ENCODE measurements at regions not wholly inside any gene's neighbourhood (a gene's known extent, or its start where the extent isn't known, plus 50 kb on each side); places are given as distances from the start of the nearest gene placed in this dataset.
"Not testable (repeated sequence)": the region's sequence is repeated elsewhere in the genome, so short reads cannot be mapped to it uniquely, and the experiment has no call there.

DNA sequence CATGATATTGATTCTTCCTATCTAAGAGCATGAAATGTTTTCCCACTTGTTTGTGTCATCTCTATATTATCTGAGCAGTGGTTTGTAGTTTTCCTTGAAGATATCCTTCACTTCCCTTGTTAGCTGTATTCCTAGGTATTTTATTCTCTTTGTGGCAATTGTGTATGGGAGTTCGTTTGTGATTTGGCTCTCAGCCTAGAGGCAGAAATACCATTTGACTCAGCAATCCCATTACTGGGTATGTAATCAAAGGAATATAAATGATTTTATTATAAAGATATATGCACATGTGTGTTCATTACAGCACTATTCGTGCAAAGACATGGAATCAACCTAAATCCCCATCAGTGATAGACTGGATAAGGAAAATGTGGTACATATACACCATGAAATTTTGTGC lies 172.7 kb upstream of the IL15 start:
- no peak for DNase-seq

- no peak for DNase-seq
Observed at GRCh38 chr4:141464366-141464765, 172.0 kb upstream of the IL15 start.

DNA sequence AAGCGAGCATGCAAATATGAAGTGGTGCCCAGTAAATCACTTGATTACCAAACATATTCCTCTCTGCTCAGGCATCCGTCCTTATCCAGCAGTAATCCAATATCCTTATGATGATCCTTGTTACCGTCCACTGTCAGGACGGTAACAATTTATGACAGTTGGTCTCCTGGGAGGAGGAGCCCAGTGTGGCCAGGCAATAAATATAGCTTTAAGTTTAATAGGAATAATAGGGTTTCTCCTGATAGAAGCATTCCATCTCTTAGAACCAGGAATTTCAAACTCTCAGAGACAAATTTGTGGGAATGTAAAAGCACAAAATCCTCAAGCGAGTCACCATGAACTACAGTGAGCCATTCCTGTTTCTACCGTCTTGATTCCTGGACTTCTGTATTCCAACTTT lies 171.2 kb upstream of the IL15 start:
- DNase-seq, result no peak

GRCh38 chr4:141467225-141467624 lies 169.2 kb upstream of the IL15 start:
- no peak for DNase-seq

DNA sequence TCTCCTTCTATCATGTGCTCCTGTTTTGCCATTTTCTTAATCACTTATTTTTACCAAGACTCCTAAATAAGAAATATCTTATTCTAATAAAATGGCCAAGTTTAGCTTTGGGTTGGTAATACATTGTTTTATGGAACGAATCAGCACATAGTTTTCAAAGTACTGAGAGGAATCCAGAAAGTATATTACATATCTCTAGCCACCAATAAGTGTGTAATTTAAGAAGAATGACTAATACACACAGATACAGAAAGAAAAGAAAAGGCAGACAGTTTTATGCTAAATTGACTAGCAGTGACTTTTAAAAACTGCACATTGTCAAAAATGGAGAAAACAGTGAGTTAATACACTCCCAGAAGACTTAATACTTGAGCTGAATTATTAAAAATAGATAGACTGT lies 167.0 kb upstream of the IL15 start:
- DNase-seq, result no peak

GRCh38 chr4:141473026-141473540 lies 163.3 kb upstream of the IL15 start:
- DNase-seq, result no peak

- DNase-seq, result no peak
Observed at GRCh38 chr4:141473952-141474351, 162.4 kb upstream of the IL15 start.

GRCh38 chr4:141480950-141481349 lies 155.4 kb upstream of the IL15 start:
- DNase-seq, result no peak

- DNase-seq, result not testable (repeated sequence)
Observed at GRCh38 chr4:141484298-141484697, 152.1 kb upstream of the IL15 start.

DNA sequence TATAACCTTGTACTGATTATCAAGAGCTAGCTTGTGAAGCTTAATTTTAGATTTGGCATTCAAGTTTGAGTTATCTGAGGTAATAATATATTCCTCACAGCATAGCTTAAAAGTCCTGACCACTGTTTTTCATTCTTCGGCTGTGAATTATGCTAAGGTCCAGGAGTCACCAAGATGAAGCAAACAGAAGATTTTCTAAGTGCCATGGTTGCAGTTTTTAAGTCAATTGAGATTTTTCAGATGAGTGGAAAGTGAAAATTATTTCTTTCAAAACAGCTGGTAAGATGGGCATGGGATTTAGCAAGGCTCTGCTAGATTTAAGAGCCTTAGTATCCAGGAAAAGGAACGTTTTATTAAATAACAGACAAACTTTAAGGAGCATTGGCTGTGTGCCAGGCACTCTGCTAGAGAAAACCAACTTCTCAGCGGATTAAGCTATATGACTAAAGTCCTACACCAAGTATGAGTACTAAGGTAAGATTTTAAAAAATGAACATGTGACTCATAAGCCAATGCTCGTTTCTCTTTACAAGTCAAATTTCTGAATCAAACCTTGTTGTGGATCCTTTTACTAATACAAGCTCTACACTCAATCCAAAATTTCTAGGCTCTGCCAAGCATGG lies 149.9 kb upstream of the IL15 start:
- no peak for DNase-seq

DNA sequence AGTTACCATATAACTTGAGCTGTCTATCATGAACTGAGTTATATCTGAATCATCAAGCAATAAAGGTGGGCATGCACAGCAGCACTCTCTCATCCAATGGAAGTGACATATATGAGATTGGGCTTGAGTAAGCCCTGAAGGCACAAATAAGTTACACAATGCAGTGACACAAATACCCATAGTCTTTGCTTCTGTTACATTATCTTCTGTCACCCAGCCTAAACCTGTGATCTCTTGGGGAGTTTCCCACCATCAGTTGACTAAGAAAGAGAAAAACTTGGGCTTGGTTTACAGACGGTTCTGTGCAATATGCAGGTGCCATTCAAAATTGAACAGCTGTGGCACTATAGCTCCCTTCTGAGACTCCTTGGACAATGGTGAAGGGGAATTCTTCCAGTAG lies 138.8 kb upstream of the IL15 start:
- DNase-seq, result no peak

GRCh38 chr4:141499261-141499853 lies 137.0 kb upstream of the IL15 start:
- DNase-seq, result no peak

GRCh38 chr4:141501395-141501794 lies 135.0 kb upstream of the IL15 start:
- DNase-seq, result peak; percentile 14

DNA sequence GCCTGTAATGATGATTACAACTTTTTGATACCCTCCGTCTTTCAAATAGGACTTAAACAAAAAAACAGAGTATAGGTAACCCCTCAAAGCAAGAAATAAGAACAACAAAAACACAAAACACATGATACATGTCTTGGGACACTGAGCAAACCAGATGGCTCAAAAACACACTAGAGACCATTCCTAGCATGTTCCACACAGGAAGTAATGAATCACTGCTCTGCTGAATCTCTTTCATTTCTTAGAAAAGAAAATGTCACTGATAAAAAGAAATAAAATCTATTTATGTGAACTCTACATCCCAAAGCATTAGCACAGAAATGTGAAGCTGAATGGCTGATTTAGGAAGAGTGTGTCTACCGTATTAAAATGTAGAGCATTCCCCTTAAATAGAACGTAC lies 134.5 kb upstream of the IL15 start:
- peak; percentile 3 for DNase-seq

DNA sequence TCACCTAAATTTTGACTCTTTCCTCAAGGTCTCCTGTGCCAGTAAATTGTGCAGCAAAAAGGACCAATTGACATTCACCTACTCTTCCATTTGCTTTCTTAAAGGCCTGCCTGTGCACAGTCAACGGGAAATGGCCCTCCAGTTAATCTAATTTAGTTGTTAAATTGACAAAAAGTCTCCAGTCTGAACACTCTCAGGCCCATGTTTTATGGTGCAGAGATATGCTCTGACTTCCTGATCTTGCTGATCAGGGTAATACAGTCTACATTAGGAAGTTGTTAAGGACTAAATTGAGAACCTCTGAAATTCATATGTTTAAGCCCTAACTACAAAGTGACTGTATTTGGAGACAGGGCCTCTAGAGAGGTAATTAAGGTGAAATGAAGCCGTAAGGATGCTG lies 133.6 kb upstream of the IL15 start:
- no peak for DNase-seq

DNA sequence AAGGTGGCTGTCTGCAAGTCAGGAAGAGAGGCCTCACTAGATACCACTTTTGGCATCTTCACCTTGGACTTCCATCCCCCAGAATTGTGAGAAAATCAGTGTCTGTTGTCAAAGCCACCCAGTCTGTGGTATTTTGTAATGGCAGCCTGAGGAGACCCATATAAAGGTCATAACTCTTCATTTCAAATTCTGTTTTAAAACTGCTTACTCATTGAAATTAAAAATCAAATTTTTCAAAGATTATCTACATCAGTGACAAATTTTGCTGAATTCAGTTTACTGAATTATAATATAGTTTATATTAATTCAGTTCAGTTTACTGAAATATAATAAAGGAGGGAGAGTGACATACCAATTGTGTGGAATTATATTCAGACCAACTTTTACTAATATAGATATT lies 133.1 kb upstream of the IL15 start:
- no peak for DNase-seq

DNA sequence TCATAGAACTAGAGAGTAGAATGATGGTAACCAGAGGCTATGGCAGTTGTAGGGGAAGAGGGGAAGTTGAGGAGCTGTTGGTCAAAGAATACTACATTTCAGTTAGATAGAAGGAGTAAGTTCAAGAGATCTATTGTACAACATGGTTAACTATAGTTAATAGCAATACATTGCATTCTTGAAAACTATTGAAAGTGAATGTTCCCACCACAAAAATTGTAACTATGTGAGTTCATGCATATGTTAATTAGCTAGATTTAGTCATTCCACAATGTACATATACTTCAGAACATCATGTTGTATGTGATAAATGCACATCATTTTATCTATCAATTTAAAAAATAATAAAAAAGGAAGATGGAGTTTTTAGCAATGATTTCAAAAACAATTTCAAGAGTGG lies 125.3 kb upstream of the IL15 start:
- DNase-seq, result no peak

DNA sequence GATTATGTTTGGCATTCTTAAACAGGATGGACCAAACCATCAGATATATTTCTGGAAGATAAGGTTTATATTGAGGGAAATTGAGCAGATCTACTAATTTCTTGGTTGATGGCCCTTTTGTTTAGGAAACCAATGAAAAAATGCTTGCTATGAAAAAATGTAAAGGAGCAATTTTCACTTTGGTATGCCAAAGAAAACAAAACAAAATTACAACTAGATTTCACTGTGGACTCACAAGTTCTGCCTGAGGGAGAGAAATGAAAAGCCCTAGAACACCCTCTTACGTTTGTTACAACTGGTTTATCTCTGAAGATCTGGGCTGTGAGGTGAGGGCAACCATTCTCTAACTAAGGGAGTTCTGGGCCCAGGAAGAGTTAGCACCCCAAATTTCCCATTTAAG lies 122.5 kb upstream of the IL15 start:
- no peak for DNase-seq

GRCh38 chr4:141518222-141518621 lies 118.2 kb upstream of the IL15 start:
- DNase-seq, result no peak

DNA sequence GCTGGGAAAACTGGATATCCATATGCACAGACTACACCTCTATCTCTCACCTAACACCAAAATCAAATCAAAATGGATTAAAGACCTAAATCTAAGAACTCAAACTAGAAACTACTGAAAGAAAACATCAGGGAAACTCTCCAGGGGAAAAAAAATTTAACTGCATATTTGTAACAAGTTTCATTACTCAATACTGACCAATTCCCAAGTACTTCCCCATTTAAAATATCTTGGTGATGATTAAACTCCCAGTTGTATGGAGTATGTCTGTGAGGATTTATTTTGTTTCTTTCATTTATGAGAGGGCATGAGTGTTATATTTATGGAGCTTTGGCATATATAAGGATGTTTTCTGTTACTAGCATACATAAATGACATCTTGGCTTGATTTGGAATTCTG lies 112.3 kb upstream of the IL15 start:
- DNase-seq, result no peak

GRCh38 chr4:141524841-141525240 lies 111.5 kb upstream of the IL15 start:
- DNase-seq, result no peak

- no peak for DNase-seq
Observed at GRCh38 chr4:141530627-141531026, 105.8 kb upstream of the IL15 start.

GRCh38 chr4:141534985-141535384 lies 101.4 kb upstream of the IL15 start:
- DNase-seq, result no peak

- no peak for DNase-seq
Observed at GRCh38 chr4:141538001-141538400, 98.4 kb upstream of the IL15 start.

- peak; percentile 80 for DNase-seq
Observed at GRCh38 chr4:141540643-141541042, 95.7 kb upstream of the IL15 start.
